GM12865 (cell line): ENCODE measurements at regions not wholly inside any gene's neighbourhood (a gene's known extent, or its start where the extent isn't known, plus 50 kb on each side); places are given as distances from the start of the nearest gene placed in this dataset.

ENCODE experiments used
- DNase-seq: peaks from one replicate; pipeline ENCODE4 v3.0.0; 2010; ENCODE audit warnings: low read depth
- H3K4me3 ChIP-seq: 2 replicates; pipeline ENCODE4 v1.5.1; 2011; ENCODE audit warnings: mild to moderate bottlenecking, low read depth, low read length, control low read depth
- CTCF ChIP-seq: IDR thresholded peaks from 2 replicates; pipeline ENCODE4 v1.5.1; 2011; ENCODE audit warnings: low read length, control low read depth, low read depth, inconsistent platforms; ENCODE audit not compliant: insufficient read depth; ENCODE audit errors: missing control alignments

GRCh38 chr6:40681622-40682021 lies 94.5 kb upstream of the LRFN2 start:
- no peak for DNase-seq
- H3K4me3 ChIP-seq, result no peak overlapping the region
- no peak for TF ChIP-seq CTCF

- H3K4me3 ChIP-seq, result no peak overlapping the region
- TF ChIP-seq CTCF, result no peak
- DNase-seq, result no peak
These were observed 91.8 kb upstream of the LRFN2 start for GRCh38 chr6:40678941-40679340.

- no peak overlapping the region for H3K4me3 ChIP-seq
- TF ChIP-seq CTCF, result no peak
- DNase-seq, result no peak
These were observed 87.0 kb upstream of the LRFN2 start for GRCh38 chr6:40674170-40674569.

- H3K4me3 ChIP-seq, result no peak overlapping the region
- no peak for DNase-seq
- peak; percentile 0 for TF ChIP-seq CTCF
These were observed 84.9 kb upstream of the LRFN2 start for GRCh38 chr6:40672087-40672486.

- no peak overlapping the region for H3K4me3 ChIP-seq
- DNase-seq, result no peak
- TF ChIP-seq CTCF, result no peak
These were observed 84.5 kb upstream of the LRFN2 start for GRCh38 chr6:40671694-40672050.

GRCh38 chr6:40671001-40671693 lies 84.0 kb upstream of the LRFN2 start:
- H3K4me3 ChIP-seq, result no peak overlapping the region
- no peak for DNase-seq
- no peak for TF ChIP-seq CTCF

- peak; percentile 20 for TF ChIP-seq CTCF
- no peak overlapping the region for H3K4me3 ChIP-seq
- no peak for DNase-seq
These were observed 82.2 kb upstream of the LRFN2 start for GRCh38 chr6:40669343-40669742.
